B cell (primary cell): ENCODE measurements at regions not wholly inside any gene's neighbourhood (a gene's known extent, or its start where the extent isn't known, plus 50 kb on each side); places are given as distances from the start of the nearest gene placed in this dataset.
A peak's percentile ranks its signal among the peaks of the same experiment; 100 is the strongest.

Source experiments
- ATAC-seq: fragments of 200-7000 bp; cut with Tn5 transposase; one replicate; pipeline ENCODE4 v1.10.0; 2021; ENCODE audit warnings: low read depth, mild to moderate bottlenecking, moderate number of reproducible peaks, moderate library complexity
- CTCF ChIA-PET: fragments of 350-600 bp; sonication (Branson Sonifier 250); formaldehyde crosslinking; loops from one replicate; lab custom pipeline; 2021; ENCODE audit warnings: antibody characterized with exemption, inconsistent platforms; lab: Charles Lee
- POLR2A ChIA-PET: fragments of 350-600 bp; sonication (Branson Sonifier 250); formaldehyde crosslinking; loops from one replicate; lab custom pipeline; 2021; ENCODE audit warnings: antibody characterized with exemption; lab: Charles Lee
- DNase-seq: peaks from one replicate; pipeline ENCODE4 v3.0.0; 2013
- H2AFZ ChIP-seq: 2 replicates; pipeline ENCODE4 v1.6.1; 2012; ENCODE audit warnings: mild to moderate bottlenecking, low read depth, low read length; ENCODE audit not compliant: insufficient read depth, poor library complexity, severe bottlenecking
- H3K27ac ChIP-seq, 2 donors: 1 replicate in 1 of 2; 2 replicates in 1 of 2; pipeline ENCODE4 v1.5.1; 2012 to 2013; ENCODE audit warnings: low read length in 2 of 2, mild to moderate bottlenecking in 2 of 2, moderate library complexity in 1 of 2
- H3K27me3 ChIP-seq, 4 experiments: fragments of 200-600 bp in 1 of 4; sonication (generic) in 1 of 4; replicated peaks in 1 of 4; 1 replicate in 2 of 4; 2 replicates in 2 of 4; pipeline versions ENCODE4 v1.6.1 to v1.7.0; 2013 to 2016; ENCODE audit warnings: low read length in 3 of 4, mild to moderate bottlenecking in 2 of 4, mixed read lengths in 1 of 4, moderate library complexity in 1 of 4; ENCODE audit not compliant: insufficient read depth in 4 of 4, control insufficient read depth in 3 of 4; ENCODE audit errors: control extremely low read depth in 1 of 4
- H3K36me3 ChIP-seq, 2 experiments: replicated peaks in 1 of 2; 1 replicate in 1 of 2; 2 replicates in 1 of 2; pipeline versions ENCODE4 v1.6.1 to v1.7.1; 2013; ENCODE audit warnings: low read length in 1 of 2; ENCODE audit not compliant: insufficient read depth in 2 of 2, control insufficient read depth in 1 of 2; ENCODE audit errors: control extremely low read depth in 1 of 2, extremely low read depth in 1 of 2
- H3K4me1 ChIP-seq, 2 donors: fragments of 200-600 bp in 1 of 2; sonication (generic) in 1 of 2; 1 replicate in 1 of 2; 2 replicates in 1 of 2; pipeline versions ENCODE4 v1.5.1 to v1.6.1; 2013 to 2017; ENCODE audit warnings: low read length in 2 of 2; ENCODE audit not compliant: control insufficient read depth in 2 of 2, insufficient read depth in 2 of 2
- H3K4me2 ChIP-seq: replicated peaks from 2 replicates; pipeline ENCODE3; 2012; ENCODE audit warnings: mild to moderate bottlenecking, low read depth, low read length; ENCODE audit not compliant: poor library complexity, severe bottlenecking
- H3K4me3 ChIP-seq, 5 experiments: fragments of 200-600 bp in 1 of 5; sonication (generic) in 1 of 5; 1 replicate in 3 of 5; 2 replicates in 2 of 5; pipeline versions ENCODE4 v1.5.1 to v1.7.0; 2011 to 2016; ENCODE audit warnings: low read length in 4 of 5, mild to moderate bottlenecking in 4 of 5, low read depth in 2 of 5, control low read depth in 1 of 5, moderate library complexity in 1 of 5; ENCODE audit not compliant: insufficient read depth in 1 of 5; ENCODE audit errors: control extremely low read depth in 1 of 5, extremely low read depth in 1 of 5
- H3K79me2 ChIP-seq: fragments of 200-600 bp; sonication (generic); one replicate; pipeline ENCODE4 v1.6.0; 2016; ENCODE audit warnings: low read length; ENCODE audit not compliant: control insufficient read depth, insufficient read depth
- H3K9ac ChIP-seq: fragments of 200-600 bp; sonication (generic); 2 replicates; pipeline ENCODE4 v1.6.1; 2017; ENCODE audit warnings: mild to moderate bottlenecking, low read length, moderate library complexity
- H3K9me3 ChIP-seq, 3 donors: one replicate each; pipeline versions ENCODE4 v1.6.1 to v1.7.1; 2013; ENCODE audit warnings: low read length in 2 of 3; ENCODE audit not compliant: control insufficient read depth in 2 of 3, insufficient read depth in 1 of 3; ENCODE audit errors: control extremely low read depth in 1 of 3
- H4K20me1 ChIP-seq: 2 replicates; pipeline ENCODE4 v1.6.0; 2012; ENCODE audit warnings: mild to moderate bottlenecking, low read length; ENCODE audit not compliant: insufficient read depth, control insufficient read depth, poor library complexity, severe bottlenecking
- H3K27ac Mint-ChIP-seq: one replicate; pipeline ENCODE4 v1.8.0; 2021; ENCODE audit warnings: mixed read lengths
- H3K27me3 Mint-ChIP-seq: one replicate; pipeline ENCODE4 v1.8.0; 2021; ENCODE audit warnings: mixed read lengths
- H3K4me1 Mint-ChIP-seq: one replicate; pipeline ENCODE4 v1.8.0; 2021; ENCODE audit warnings: mixed read lengths
- H3K4me3 Mint-ChIP-seq: one replicate; pipeline ENCODE4 v1.8.0; 2021; ENCODE audit warnings: mixed read lengths
- H3K9me3 Mint-ChIP-seq: one replicate; pipeline ENCODE4 v1.8.0; 2022; ENCODE audit warnings: mixed read lengths; ENCODE audit not compliant: insufficient read depth
- CTCF ChIP-seq: fragments of 200-600 bp; IDR thresholded peaks from one replicate; pipeline ENCODE4 v1.8.0; 2022; ENCODE audit warnings: antibody characterized with exemption, mild to moderate bottlenecking
- EZH2 ChIP-seq: IDR thresholded peaks from 2 replicates; pipeline ENCODE4 v1.6.1; 2012; ENCODE audit warnings: borderline replicate concordance, low read depth, mild to moderate bottlenecking, moderate library complexity, low read length; ENCODE audit not compliant: insufficient read depth, poor library complexity, severe bottlenecking
- WGBS: methylation state at CpG from one replicate; pipeline ENCODE4 v1.1.5; 2013; ENCODE audit warnings: missing lambda C conversion rate; ENCODE audit not compliant: insufficient coverage; 5-methylcytosine and 5-hydroxymethylcytosine counted together
- intact Hi-C: fragments of 100-400 bp; cut with micrococcal nuclease; formaldehyde crosslinking; loops from one replicate; pipeline ENCODE4 v1.10.0; 2022

DNA sequence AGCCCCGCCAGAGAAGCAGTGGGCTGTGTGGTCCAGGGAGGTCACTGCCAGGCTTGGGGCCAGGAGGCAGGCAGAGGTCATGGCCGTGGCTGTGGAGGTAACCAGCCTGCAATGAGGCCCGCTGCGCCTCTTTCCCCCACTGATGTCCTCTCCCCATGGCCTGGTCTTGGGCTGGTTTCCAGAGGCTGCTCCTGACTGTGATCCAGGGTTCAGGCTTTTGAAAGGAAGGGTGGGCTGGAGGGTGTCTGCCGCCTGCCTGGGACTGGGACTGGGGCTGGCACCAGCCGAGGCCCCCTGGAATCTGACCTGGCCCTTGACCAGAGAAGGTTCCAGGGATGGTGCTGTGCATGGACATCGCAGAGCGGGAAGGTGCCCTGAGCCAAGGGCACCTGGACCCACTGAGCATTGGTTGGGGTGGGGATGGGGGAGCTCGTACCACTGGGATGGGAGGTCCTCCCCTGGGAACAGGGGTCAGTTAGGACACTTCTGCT is 59.6 kb upstream of the THY1 start:
- H2AFZ ChIP-seq = no peak overlapping the region
- no peak overlapping the region for H3K27ac ChIP-seq
- H3K9me3 Mint-ChIP-seq = no peaks in the 10 kb centered on the region
- ATAC-seq (no peak), DNase-seq (no peak)
- ChIA-PET POLR2A (no interaction called here), CTCF (interaction anchor here (1.6 kb wide), 1 partner anchor 626 kb away, joined by 6 read pairs; no protein-coding TSS in a partner anchor)
- peaks cover 0 to 13% (median 2%) of the 10 kb centered on the region in 4 experiments for H3K27me3 ChIP-seq
- H3K4me1 ChIP-seq = peaks cover 4 to 5% of the 10 kb centered on the region in 2 donors
- no peaks in the 10 kb centered on the region for H3K79me2 ChIP-seq
- H3K9ac ChIP-seq = no peak overlapping the region
- no peak overlapping the region for H3K4me2 ChIP-seq
- no peaks in the 10 kb centered on the region for H3K9me3 ChIP-seq
- no peak overlapping the region for H3K4me3 Mint-ChIP-seq
- H3K36me3 ChIP-seq = no peaks in the 10 kb centered on the region
- no peaks in the 10 kb centered on the region for H4K20me1 ChIP-seq
- H3K4me3 ChIP-seq = no peak overlapping the region
- H3K27ac Mint-ChIP-seq = no peak overlapping the region
- intact Hi-C loops = no loop called here
- peaks cover 3% of the 10 kb centered on the region for H3K4me1 Mint-ChIP-seq
- 81% methylated on average over 9 of the region's 9 CpGs for WGBS
- TF ChIP-seq EZH2 (no peak), CTCF (no peak)
- H3K27me3 Mint-ChIP-seq = peaks cover 43% of the 10 kb centered on the region

GRCh38 chr11:119481667-119482400 is 58.9 kb upstream of the THY1 start:
- no peaks in the 10 kb centered on the region for H4K20me1 ChIP-seq
- H3K9me3 ChIP-seq = no peaks in the 10 kb centered on the region
- ChIA-PET CTCF (interaction anchor here (1.6 kb wide), 2 partner anchors 52 to 627 kb away, joined by 6 to 7 read pairs; no protein-coding TSS in a partner anchor), POLR2A (no interaction called here)
- Mint-ChIP-seq H3K4me3 (no peak overlapping the region), H3K4me1 (peaks cover 3% of the 10 kb centered on the region), H3K27me3 (peaks cover 42% of the 10 kb centered on the region), H3K27ac (no peak overlapping the region), H3K9me3 (no peaks in the 10 kb centered on the region)
- no peak overlapping the region for H3K4me2 ChIP-seq
- H3K4me1 ChIP-seq = peaks cover 4 to 5% of the 10 kb centered on the region in 2 donors
- no peaks in the 10 kb centered on the region for H3K36me3 ChIP-seq
- no peak overlapping the region for H3K27ac ChIP-seq
- H3K79me2 ChIP-seq = no peaks in the 10 kb centered on the region
- no peak overlapping the region for H2AFZ ChIP-seq
- DNase-seq (no peak), ATAC-seq (no peak)
- 58% methylated on average over 21 of the region's 22 CpGs for WGBS
- peaks cover 0 to 13% (median 0%) of the 10 kb centered on the region in 4 experiments for H3K27me3 ChIP-seq
- TF ChIP-seq EZH2 = no peak
- TF ChIP-seq CTCF = peak; percentile 51
- no peak overlapping the region for H3K9ac ChIP-seq
- no peak overlapping the region for H3K4me3 ChIP-seq
- intact Hi-C loops = loop anchor here (1.0 kb wide), 1 partner anchor 52 kb away; no protein-coding TSS in a partner anchor
